AG04449 (cell line): ENCODE measurements at regions not wholly inside any gene's neighbourhood (a gene's known extent, or its start where the extent isn't known, plus 50 kb on each side); places are given as distances from the start of the nearest gene placed in this dataset.

ENCODE experiments used
- CTCF ChIA-PET: fragments of 350-600 bp; formaldehyde crosslinking; extraction: SDS; loops from one replicate; lab custom pipeline; 2021; ENCODE audit warnings: antibody characterized with exemption; lab: Yijun Ruan, JAX
- POLR2A ChIA-PET: fragments of 400-600, 350-600 bp; formaldehyde crosslinking; extraction: SDS; loops from one replicate; lab custom pipeline; 2020; ENCODE audit warnings: antibody characterized with exemption, inconsistent platforms; lab: Yijun Ruan, JAX
- DNase-seq: peaks from one replicate; pipeline ENCODE4 v3.0.0-alpha.2; 2010; ENCODE audit warnings: low read depth, low spot score
- H3K4me3 ChIP-seq: 2 replicates; pipeline ENCODE4 v1.5.1; 2011; ENCODE audit warnings: low read depth, mild to moderate bottlenecking, control low read depth, low read length
- TF ChIP-seq, protein P1 (sequence below): IDR thresholded peaks from one replicate; pipeline ENCODE4 v1.5.1; 2011; ENCODE audit warnings: mild to moderate bottlenecking, moderate library complexity, low read length, control low read depth, inconsistent platforms; ENCODE audit not compliant: insufficient read depth; ENCODE audit errors: missing control alignments

DNA sequence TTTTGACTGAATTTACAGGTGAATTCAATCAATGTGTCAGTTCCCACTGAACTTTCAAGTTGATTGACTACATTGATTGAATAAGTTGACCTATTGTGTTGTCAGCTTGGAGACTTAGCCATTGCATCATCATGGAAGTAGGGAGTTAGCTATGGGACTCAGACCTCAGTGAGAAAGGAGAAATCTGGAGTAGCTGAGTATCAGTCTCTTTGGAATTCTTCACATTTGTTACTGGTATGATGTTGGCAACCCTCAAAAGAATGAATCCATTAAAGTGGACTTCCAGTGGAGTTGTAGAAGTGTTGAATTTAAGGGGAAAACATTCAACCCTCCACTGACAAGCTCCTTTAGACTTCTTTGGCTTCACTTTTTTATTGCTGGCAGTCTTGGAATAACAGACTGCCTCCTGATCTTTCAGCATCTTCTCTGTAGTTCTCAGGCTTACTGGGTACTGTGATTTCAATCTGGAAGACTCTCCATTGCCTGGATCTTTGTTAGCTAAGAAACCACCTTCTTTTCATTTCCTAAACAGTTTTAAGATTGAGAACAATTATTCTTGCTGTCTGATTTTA lies 160.3 kb upstream of the NRP1 start:
- H3K4me3 ChIP-seq: no peak overlapping the region
- TF ChIP-seq, protein P1, sequence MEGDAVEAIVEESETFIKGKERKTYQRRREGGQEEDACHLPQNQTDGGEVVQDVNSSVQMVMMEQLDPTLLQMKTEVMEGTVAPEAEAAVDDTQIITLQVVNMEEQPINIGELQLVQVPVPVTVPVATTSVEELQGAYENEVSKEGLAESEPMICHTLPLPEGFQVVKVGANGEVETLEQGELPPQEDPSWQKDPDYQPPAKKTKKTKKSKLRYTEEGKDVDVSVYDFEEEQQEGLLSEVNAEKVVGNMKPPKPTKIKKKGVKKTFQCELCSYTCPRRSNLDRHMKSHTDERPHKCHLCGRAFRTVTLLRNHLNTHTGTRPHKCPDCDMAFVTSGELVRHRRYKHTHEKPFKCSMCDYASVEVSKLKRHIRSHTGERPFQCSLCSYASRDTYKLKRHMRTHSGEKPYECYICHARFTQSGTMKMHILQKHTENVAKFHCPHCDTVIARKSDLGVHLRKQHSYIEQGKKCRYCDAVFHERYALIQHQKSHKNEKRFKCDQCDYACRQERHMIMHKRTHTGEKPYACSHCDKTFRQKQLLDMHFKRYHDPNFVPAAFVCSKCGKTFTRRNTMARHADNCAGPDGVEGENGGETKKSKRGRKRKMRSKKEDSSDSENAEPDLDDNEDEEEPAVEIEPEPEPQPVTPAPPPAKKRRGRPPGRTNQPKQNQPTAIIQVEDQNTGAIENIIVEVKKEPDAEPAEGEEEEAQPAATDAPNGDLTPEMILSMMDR: no peak
- ChIA-PET POLR2A (no interaction called here), CTCF (no interaction called here)
- no peak for DNase-seq

GRCh38 chr10:33493978-33494377 lies 159.5 kb upstream of the NRP1 start:
- ChIA-PET POLR2A (no interaction called here), CTCF (no interaction called here)
- DNase-seq: no peak
- TF ChIP-seq, protein P1: no peak
- no peak overlapping the region for H3K4me3 ChIP-seq

- ChIA-PET CTCF (no interaction called here), POLR2A (no interaction called here)
- TF ChIP-seq, protein P1: no peak
- H3K4me3 ChIP-seq: no peak overlapping the region
- no peak for DNase-seq
Observed at GRCh38 chr10:33493497-33493896, 159.0 kb upstream of the NRP1 start.

DNA sequence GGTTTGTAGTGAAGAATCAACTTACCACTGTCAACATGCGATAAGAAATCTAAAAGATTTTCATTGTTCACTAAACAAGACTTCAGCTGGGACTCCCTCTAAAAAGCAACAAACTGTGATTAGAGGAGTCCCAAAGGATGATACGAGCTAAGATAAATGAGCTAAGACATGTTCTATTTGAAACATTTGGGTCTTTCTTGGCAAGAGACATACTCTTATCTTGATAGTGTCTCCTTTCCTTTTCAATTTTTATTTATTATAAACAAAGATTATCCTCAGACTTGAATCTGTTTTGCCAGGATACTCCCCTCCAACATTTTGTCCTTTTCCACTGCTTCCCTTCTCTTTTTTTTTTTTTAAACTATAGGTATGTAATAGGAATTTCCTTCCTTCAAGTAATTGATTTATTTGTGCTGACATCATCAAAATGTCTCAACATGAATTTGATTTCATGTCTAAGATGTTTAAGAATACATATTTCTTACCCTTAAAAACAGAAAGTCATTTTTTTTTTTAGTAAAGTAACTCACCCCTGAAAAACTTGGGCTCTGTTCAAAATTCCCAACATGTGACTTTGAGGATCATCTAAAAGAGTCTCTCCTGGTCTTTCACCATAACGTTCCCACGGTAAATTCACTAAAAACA lies 158.4 kb upstream of the NRP1 start:
- CTCF ChIA-PET: no interaction called here
- POLR2A ChIA-PET: no interaction called here
- no peak for DNase-seq
- no peak overlapping the region for H3K4me3 ChIP-seq
- TF ChIP-seq, protein P1: no peak

DNA sequence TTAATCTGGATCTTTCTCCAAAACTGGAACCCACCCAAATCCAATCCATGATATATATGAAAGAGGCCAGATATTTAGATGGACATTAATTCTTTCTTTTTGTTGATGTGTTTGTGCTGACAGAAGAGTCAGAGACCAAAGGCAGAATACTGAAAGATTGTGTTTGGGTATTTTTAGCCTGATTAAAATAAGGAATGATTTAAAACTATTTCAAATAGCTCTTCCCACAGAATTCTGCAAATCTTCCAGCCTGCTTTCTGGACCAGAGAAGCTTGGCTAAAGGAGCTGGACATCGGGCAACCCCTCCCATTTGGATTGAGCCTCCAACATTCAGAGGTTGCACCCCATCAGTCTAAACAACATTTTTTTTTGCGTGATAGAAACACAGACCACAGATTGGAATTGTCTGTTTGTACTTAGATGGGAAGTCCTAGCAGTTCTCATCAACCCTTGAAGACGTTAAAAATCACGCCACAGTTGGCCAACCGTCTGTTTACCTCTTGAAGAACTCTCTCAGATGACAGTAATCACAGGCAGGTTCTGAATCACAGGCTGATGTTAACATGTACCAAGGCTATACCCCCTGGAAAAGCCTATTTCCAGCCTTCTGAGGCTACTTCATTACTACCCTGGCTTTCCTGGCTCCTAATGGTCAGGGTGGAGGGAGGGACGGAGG lies 155.2 kb upstream of the NRP1 start:
- CTCF ChIA-PET: no interaction called here

More for the DNA sequence above, 155.2 kb upstream of the NRP1 start:
- POLR2A ChIA-PET: no interaction called here
- DNase-seq: no peak
- TF ChIP-seq, protein P1: no peak
- H3K4me3 ChIP-seq: no peak overlapping the region
